ENCODE measurements at regions not wholly inside any gene's neighbourhood (a gene's known extent, or its start where the extent isn't known, plus 50 kb on each side); places are given as distances from the start of the nearest gene placed in this dataset.
A peak's percentile ranks its signal among the peaks of the same experiment; 100 is the strongest.
"Not testable (repeated sequence)": the region's sequence is repeated elsewhere in the genome, so short reads cannot be mapped to it uniquely, and the experiment has no call there.

DNA sequence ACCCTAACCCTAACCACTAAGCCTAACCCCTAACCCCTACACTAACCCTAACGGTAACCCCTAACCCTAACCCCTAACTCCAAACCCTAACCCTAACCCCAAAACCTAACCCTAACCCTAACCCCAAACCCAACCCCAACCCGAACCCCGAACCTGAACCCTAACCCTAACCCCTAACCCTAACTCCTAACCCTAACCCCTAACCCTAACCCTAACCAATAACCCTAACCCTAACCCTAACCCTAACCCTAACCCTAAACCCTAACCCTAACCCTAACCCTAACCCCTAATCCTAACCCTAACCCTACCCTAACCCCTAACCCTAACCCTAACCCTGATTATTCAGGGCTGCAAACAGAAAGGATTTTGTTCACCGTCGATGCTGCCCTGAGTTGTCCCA lies 144.6 kb upstream of the DUSP22 start:
- CTCF ChIA-PET (ENCODE audit: unreplicated experiment); H3K27ac ChIP-seq (ENCODE audit: low read depth, low read length, poor library complexity, severe bottlenecking); intact Hi-C loops (cut with micrococcal nuclease; ENCODE audit: unreplicated experiment); H3K79me2 ChIP-seq (ENCODE audit: insufficient read depth, low read depth, low read length); H3K4me2 ChIP-seq (ENCODE audit: low read length); POLR2A ChIA-PET; DNase-seq (ENCODE audit: low spot score); H3K9me2 ChIP-seq (ENCODE audit: insufficient read depth, low read length); H4K20me1 ChIP-seq (ENCODE audit: insufficient read depth, low read length); H3K4me1 ChIP-seq (ENCODE audit: insufficient read depth, low read length, poor library complexity, severe bottlenecking); H3K36me3 ChIP-seq (ENCODE audit: insufficient read depth, low read length); H3K4me3 ChIP-seq (ENCODE audit: low read depth, low read length, poor library complexity, severe bottlenecking); BruUV-seq (replicated peaks); H2AFZ ChIP-seq (ENCODE audit: low read length): not testable (repeated sequence)
- peaks cover 18% of the 10 kb centered on the region for H3K9me3 ChIP-seq (ENCODE audit: low read length)

DNA sequence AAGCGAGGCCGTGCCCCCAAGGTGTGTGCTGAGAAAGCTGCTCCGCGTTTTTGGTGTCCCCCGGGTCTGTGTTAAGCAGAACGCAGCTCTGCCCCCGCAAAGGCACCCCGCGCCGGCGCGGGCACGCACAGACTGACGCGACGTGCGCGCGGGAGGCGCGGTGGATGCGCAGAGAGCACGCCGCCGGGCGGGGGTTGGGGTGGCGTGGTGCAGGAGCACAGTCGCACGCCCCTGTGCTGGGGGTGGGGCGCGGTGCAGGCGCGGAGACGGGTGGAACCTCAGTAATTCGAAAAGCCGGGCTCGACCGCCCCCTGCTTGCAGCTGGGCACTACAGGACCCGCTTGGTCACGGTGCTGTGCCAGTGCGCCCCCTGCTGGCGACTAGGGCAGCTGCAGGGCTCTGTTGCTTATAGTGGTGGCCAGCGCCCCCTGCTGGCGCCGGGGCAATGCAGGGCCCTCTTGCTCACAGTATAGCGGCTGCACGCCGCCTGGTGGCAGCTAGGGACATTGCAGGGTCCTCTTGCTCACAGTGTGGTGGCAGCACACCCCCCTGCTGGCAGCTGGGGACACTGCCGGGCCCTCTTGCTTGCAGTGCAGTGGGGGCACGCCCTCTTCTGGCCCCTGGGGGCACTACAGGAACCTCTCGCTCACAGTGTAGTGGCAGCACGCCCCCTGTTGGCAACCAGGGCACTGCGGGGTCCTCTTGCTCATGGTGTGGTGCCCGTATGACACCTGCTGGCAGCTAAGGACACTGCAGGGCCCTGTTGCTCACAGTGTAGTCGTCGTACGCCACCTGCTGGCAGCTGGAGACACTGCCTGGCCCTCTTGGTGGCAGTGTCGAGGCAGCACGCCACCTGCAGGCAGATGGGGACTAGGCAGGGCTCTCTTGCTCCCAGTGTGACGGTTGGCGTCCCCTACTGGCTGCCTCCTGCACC lies 144.0 kb upstream of the DUSP22 start:
- H4K20me1 ChIP-seq (ENCODE audit: insufficient read depth, low read length); H3K4me2 ChIP-seq (ENCODE audit: low read length); POLR2A ChIA-PET; BruUV-seq (replicated peaks); H3K4me3 ChIP-seq (ENCODE audit: low read depth, low read length, poor library complexity, severe bottlenecking); H3K4me1 ChIP-seq (ENCODE audit: insufficient read depth, low read length, poor library complexity, severe bottlenecking); H3K36me3 ChIP-seq (ENCODE audit: insufficient read depth, low read length); intact Hi-C loops (cut with micrococcal nuclease; ENCODE audit: unreplicated experiment); H3K27ac ChIP-seq (ENCODE audit: low read depth, low read length, poor library complexity, severe bottlenecking); H3K9me2 ChIP-seq (ENCODE audit: insufficient read depth, low read length); H2AFZ ChIP-seq (ENCODE audit: low read length); H3K79me2 ChIP-seq (ENCODE audit: insufficient read depth, low read depth, low read length); CTCF ChIA-PET (ENCODE audit: unreplicated experiment): not testable (repeated sequence)
- peak; percentile 88 for DNase-seq (ENCODE audit: low spot score)
- TF ChIP-seq, protein P1, sequence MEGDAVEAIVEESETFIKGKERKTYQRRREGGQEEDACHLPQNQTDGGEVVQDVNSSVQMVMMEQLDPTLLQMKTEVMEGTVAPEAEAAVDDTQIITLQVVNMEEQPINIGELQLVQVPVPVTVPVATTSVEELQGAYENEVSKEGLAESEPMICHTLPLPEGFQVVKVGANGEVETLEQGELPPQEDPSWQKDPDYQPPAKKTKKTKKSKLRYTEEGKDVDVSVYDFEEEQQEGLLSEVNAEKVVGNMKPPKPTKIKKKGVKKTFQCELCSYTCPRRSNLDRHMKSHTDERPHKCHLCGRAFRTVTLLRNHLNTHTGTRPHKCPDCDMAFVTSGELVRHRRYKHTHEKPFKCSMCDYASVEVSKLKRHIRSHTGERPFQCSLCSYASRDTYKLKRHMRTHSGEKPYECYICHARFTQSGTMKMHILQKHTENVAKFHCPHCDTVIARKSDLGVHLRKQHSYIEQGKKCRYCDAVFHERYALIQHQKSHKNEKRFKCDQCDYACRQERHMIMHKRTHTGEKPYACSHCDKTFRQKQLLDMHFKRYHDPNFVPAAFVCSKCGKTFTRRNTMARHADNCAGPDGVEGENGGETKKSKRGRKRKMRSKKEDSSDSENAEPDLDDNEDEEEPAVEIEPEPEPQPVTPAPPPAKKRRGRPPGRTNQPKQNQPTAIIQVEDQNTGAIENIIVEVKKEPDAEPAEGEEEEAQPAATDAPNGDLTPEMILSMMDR (conservative IDR thresholded peaks at IDR 0.05; ENCODE audit: low read length): peak; percentile 84
- peaks cover 18% of the 10 kb centered on the region for H3K9me3 ChIP-seq (ENCODE audit: low read length)

DNA sequence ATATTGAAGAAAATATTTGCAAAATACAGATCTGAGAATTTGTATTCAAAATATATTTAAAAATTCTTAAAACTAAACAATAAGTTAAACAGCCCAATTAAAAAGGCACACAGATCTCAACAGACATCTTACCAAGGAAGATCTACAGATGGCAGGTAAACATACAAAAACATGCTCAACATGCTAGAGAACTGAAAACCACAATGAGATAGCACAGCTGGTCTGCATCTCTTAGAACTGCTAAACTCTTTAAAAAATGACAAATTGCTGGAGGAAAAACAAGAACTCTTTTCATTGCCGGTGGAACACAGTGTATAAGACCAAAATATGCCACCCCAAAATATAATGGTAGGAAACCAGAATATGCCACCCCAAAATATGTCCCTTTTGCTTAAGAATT lies 142.1 kb upstream of the DUSP22 start:
- H3K4me3 ChIP-seq (ENCODE audit: low read depth, low read length, poor library complexity, severe bottlenecking); CTCF ChIA-PET (ENCODE audit: unreplicated experiment); BruUV-seq (replicated peaks); H3K79me2 ChIP-seq (ENCODE audit: insufficient read depth, low read depth, low read length); H3K4me2 ChIP-seq (ENCODE audit: low read length); H4K20me1 ChIP-seq (ENCODE audit: insufficient read depth, low read length); intact Hi-C loops (cut with micrococcal nuclease; ENCODE audit: unreplicated experiment); H3K4me1 ChIP-seq (ENCODE audit: insufficient read depth, low read length, poor library complexity, severe bottlenecking); H3K36me3 ChIP-seq (ENCODE audit: insufficient read depth, low read length); H3K9me2 ChIP-seq (ENCODE audit: insufficient read depth, low read length); H2AFZ ChIP-seq (ENCODE audit: low read length); H3K27ac ChIP-seq (ENCODE audit: low read depth, low read length, poor library complexity, severe bottlenecking); DNase-seq (ENCODE audit: low spot score): not testable (repeated sequence)
- POLR2A ChIA-PET: interaction anchor here (0.6 kb wide), 1 partner anchor 1173 kb away, joined by 5 read pairs; no protein-coding TSS in a partner anchor
- peaks cover 18% of the 10 kb centered on the region for H3K9me3 ChIP-seq (ENCODE audit: low read length)

DNA sequence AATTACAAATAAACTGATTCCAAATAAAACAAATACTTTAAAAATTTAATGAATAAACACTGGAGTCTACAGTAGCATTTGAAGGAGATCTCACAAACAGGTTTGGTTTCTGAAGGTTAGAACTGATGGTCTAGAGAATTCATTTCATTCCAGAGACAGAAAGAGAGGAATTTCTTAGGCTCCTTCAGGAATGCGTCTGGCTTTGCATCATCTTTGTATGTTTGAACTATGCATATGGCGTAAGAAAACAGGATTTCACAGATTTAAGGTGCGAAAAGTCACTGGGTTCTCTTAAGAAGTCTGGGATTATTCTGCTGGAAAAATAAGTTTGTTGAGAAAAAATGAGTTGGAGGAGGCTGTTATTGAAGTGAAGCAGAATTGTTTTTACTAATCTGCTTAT lies 139.9 kb upstream of the DUSP22 start:
- H3K9me3 ChIP-seq (ENCODE audit: low read length): peaks cover 18% of the 10 kb centered on the region
- H3K36me3 ChIP-seq (ENCODE audit: insufficient read depth, low read length); H3K4me3 ChIP-seq (ENCODE audit: low read depth, low read length, poor library complexity, severe bottlenecking); H3K9me2 ChIP-seq (ENCODE audit: insufficient read depth, low read length); H3K4me2 ChIP-seq (ENCODE audit: low read length); H4K20me1 ChIP-seq (ENCODE audit: insufficient read depth, low read length); H2AFZ ChIP-seq (ENCODE audit: low read length); CTCF ChIA-PET (ENCODE audit: unreplicated experiment); DNase-seq (ENCODE audit: low spot score); H3K27ac ChIP-seq (ENCODE audit: low read depth, low read length, poor library complexity, severe bottlenecking); intact Hi-C loops (cut with micrococcal nuclease; ENCODE audit: unreplicated experiment); BruUV-seq (replicated peaks); POLR2A ChIA-PET; H3K79me2 ChIP-seq (ENCODE audit: insufficient read depth, low read depth, low read length): not testable (repeated sequence)
- H3K4me1 ChIP-seq (ENCODE audit: insufficient read depth, low read length, poor library complexity, severe bottlenecking): peaks cover 11% of the 10 kb centered on the region

DNA sequence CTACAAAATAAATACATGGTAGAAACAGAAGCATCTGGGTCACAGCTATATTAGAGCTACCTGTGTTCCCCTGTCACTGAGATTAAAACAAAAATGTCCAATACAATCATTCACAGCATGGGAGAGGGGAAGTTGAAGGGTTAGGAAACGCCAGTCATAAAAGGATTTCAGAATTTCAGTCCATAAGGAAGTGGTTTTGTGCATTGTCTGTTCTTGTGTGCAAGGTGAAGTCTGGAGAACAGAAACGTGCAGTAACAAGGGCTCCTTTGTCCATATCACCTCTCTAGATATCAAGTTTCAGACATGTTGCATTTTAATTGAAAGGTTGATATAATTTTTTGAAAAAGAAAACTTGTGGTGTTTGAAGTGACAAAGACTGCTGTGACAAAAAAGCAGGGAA lies 139.3 kb upstream of the DUSP22 start:
- H3K9me2 ChIP-seq (ENCODE audit: insufficient read depth, low read length); POLR2A ChIA-PET; H3K4me3 ChIP-seq (ENCODE audit: low read depth, low read length, poor library complexity, severe bottlenecking); CTCF ChIA-PET (ENCODE audit: unreplicated experiment); intact Hi-C loops (cut with micrococcal nuclease; ENCODE audit: unreplicated experiment); H3K36me3 ChIP-seq (ENCODE audit: insufficient read depth, low read length); H2AFZ ChIP-seq (ENCODE audit: low read length); H4K20me1 ChIP-seq (ENCODE audit: insufficient read depth, low read length); H3K4me2 ChIP-seq (ENCODE audit: low read length); H3K27ac ChIP-seq (ENCODE audit: low read depth, low read length, poor library complexity, severe bottlenecking); BruUV-seq (replicated peaks); H3K79me2 ChIP-seq (ENCODE audit: insufficient read depth, low read depth, low read length); DNase-seq (ENCODE audit: low spot score): not testable (repeated sequence)
- peaks cover 15% of the 10 kb centered on the region for H3K9me3 ChIP-seq (ENCODE audit: low read length)
- H3K4me1 ChIP-seq (ENCODE audit: insufficient read depth, low read length, poor library complexity, severe bottlenecking): peaks cover 11% of the 10 kb centered on the region

DNA sequence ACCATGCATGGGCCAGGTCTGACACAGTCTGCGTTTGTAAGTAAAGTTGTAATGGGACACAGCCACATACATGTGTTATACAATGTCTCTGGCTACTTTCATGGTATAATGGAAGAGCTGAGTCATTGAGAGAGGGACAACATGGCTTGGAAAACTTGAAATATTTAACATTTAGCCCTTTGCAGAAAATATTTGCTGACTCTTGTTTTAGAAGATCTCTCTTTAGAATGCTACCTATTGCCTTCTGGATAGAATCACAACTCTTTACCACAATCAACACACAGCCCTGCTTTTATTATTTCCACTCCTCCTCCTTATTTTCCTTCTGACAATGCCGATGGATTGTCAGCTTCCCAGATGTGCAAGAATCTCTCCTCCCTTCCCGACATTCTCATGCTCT lies 138.4 kb upstream of the DUSP22 start:
- H2AFZ ChIP-seq (ENCODE audit: low read length); H3K9me2 ChIP-seq (ENCODE audit: insufficient read depth, low read length); H3K36me3 ChIP-seq (ENCODE audit: insufficient read depth, low read length); H3K27ac ChIP-seq (ENCODE audit: low read depth, low read length, poor library complexity, severe bottlenecking); DNase-seq (ENCODE audit: low spot score); BruUV-seq (replicated peaks); CTCF ChIA-PET (ENCODE audit: unreplicated experiment); H4K20me1 ChIP-seq (ENCODE audit: insufficient read depth, low read length); intact Hi-C loops (cut with micrococcal nuclease; ENCODE audit: unreplicated experiment); H3K9me3 ChIP-seq (ENCODE audit: low read length); H3K79me2 ChIP-seq (ENCODE audit: insufficient read depth, low read depth, low read length); H3K4me2 ChIP-seq (ENCODE audit: low read length); H3K4me3 ChIP-seq (ENCODE audit: low read depth, low read length, poor library complexity, severe bottlenecking): not testable (repeated sequence)
- H3K4me1 ChIP-seq (ENCODE audit: insufficient read depth, low read length, poor library complexity, severe bottlenecking): peaks cover 11% of the 10 kb centered on the region
- POLR2A ChIA-PET: interaction anchor here (0.6 kb wide), 1 partner anchor 163 kb away, joined by 3 read pairs; no protein-coding TSS in a partner anchor
